ENCODE measurements at regions not wholly inside any gene's neighbourhood (a gene's known extent, or its start where the extent isn't known, plus 50 kb on each side); places are given as distances from the start of the nearest gene placed in this dataset.

DNA sequence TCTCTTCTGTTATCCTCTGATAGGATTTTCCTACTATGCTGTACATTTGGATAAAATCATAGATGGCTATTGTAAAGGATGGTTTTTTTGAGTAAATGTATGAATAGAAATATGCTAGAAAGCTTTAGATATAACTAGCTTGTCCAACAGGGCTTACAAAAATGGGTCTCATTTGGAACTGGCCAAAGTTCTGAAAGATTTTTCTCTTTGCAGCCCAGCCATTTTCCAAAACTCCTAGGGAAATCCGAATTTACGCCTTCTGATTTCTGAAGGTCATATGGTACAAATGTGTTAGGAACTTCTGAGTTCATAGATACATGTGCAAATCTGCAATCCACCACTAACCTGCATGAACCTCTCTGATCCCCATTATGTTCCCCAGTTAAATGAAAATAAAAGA is 603.9 kb upstream of the C9orf72 start:
- Histone ChIP-seq H3K4ac (ENCODE audit: low read depth, low read length) (no peak overlapping the region), H3K4me1 (ENCODE audit: control insufficient read depth in 1 of 2, insufficient read depth in 2 of 2, low read length in 2 of 2) (no peaks in the 10 kb centered on the region), H3K79me2 (ENCODE audit: control insufficient read depth, insufficient read depth, low read length, poor library complexity) (no peaks in the 10 kb centered on the region)

DNA sequence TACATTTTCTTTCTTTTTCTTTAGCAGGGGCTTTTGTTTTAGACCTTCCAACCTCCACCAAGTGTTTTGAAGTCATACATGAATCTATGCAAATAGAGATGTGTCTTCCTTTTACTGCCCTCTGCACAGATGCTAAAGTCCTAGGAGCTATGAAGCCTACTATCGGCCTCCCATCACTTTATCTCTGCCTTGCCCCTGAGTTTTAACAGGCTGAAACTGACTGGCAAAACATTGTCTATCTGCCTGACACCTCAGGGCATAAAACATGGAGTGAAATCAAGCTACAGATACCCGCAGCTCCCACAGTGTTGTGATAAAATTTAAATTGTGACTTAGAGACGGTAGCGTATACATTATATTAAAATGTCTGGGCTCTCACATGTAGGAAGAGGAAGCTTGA is 604.6 kb upstream of the C9orf72 start:
- H3K9ac ChIP-seq (ENCODE audit: low read length): no peak overlapping the region
- H3K27ac ChIP-seq (ENCODE audit: low read depth, low read length): no peak overlapping the region
- H3K18ac ChIP-seq (ENCODE audit: low read length): no peak overlapping the region
- DNase-seq: no peak
- H3K14ac ChIP-seq (ENCODE audit: low read length): no peak overlapping the region
- H4K91ac ChIP-seq (ENCODE audit: low read depth, low read length): no peak overlapping the region
- no peak overlapping the region for H2AK5ac ChIP-seq (ENCODE audit: low read length)
- no peak overlapping the region for H2BK120ac ChIP-seq (ENCODE audit: insufficient read depth, low read length, poor library complexity)
- H4K8ac ChIP-seq (ENCODE audit: low read depth, low read length): no peak overlapping the region
- no peak overlapping the region for H2BK5ac ChIP-seq (ENCODE audit: low read depth, low read length, poor library complexity)
- no CpG with 5 or more reads among the region's 4 CpGs for WGBS (ENCODE audit: extremely low coverage, insufficient coverage, insufficient read length)
- no peaks in the 10 kb centered on the region for H3K79me1 ChIP-seq (ENCODE audit: low read length)
- H3K9me3 ChIP-seq (ENCODE audit: insufficient read depth, low read depth, low read length): no peaks in the 10 kb centered on the region
- no peak overlapping the region for H3K4me3 ChIP-seq (ENCODE audit: low read depth, low read length)
- no peaks in the 10 kb centered on the region for H3K79me2 ChIP-seq (ENCODE audit: control insufficient read depth, insufficient read depth, low read length, poor library complexity)
- no peak overlapping the region for H4K12ac ChIP-seq (ENCODE audit: low read depth, low read length)
- no peak overlapping the region for H2AFZ ChIP-seq (ENCODE audit: insufficient read depth, low read length, poor library complexity)
- H2BK12ac ChIP-seq (ENCODE audit: low read length): no peak overlapping the region
- no peaks in the 10 kb centered on the region for H3K36me3 ChIP-seq (ENCODE audit: control insufficient read depth in 1 of 2, insufficient read depth in 2 of 2, low read length in 2 of 2)
- no peaks in the 10 kb centered on the region for H3K27me3 ChIP-seq (ENCODE audit: insufficient read depth, low read length)
- no peak overlapping the region for H3K23ac ChIP-seq (ENCODE audit: low read length)
- no peak overlapping the region for H3K4me2 ChIP-seq (ENCODE audit: low read length)
- no peaks in the 10 kb centered on the region for H3K4me1 ChIP-seq (ENCODE audit: control insufficient read depth in 1 of 2, insufficient read depth in 2 of 2, low read length in 2 of 2)
- H3K4ac ChIP-seq (ENCODE audit: low read depth, low read length): no peak overlapping the region

More for the DNA sequence above, 603.9 kb upstream of the C9orf72 start:
- DNase-seq: no peak
- no peak overlapping the region for H3K23ac ChIP-seq (ENCODE audit: low read length)
- no peaks in the 10 kb centered on the region for H3K27me3 ChIP-seq (ENCODE audit: insufficient read depth, low read length)
- no peak overlapping the region for H2BK12ac ChIP-seq (ENCODE audit: low read length)
- no peak overlapping the region for H2AK5ac ChIP-seq (ENCODE audit: low read length)
- H4K8ac ChIP-seq (ENCODE audit: low read depth, low read length): no peak overlapping the region
- no peak overlapping the region for H3K27ac ChIP-seq (ENCODE audit: low read depth, low read length)
- no peaks in the 10 kb centered on the region for H3K79me1 ChIP-seq (ENCODE audit: low read length)
- H3K9ac ChIP-seq (ENCODE audit: low read length): no peak overlapping the region
- H3K9me3 ChIP-seq (ENCODE audit: insufficient read depth, low read depth, low read length): no peaks in the 10 kb centered on the region
- H2AFZ ChIP-seq (ENCODE audit: insufficient read depth, low read length, poor library complexity): no peak overlapping the region
- no peak overlapping the region for H2BK120ac ChIP-seq (ENCODE audit: insufficient read depth, low read length, poor library complexity)
- no peak overlapping the region for H3K4me3 ChIP-seq (ENCODE audit: low read depth, low read length)
- no CpG with 5 or more reads among the region's 2 CpGs for WGBS (ENCODE audit: extremely low coverage, insufficient coverage, insufficient read length)
- H3K14ac ChIP-seq (ENCODE audit: low read length): no peak overlapping the region
- no peak overlapping the region for H3K4me2 ChIP-seq (ENCODE audit: low read length)
- H4K12ac ChIP-seq (ENCODE audit: low read depth, low read length): no peak overlapping the region
- H3K18ac ChIP-seq (ENCODE audit: low read length): no peak overlapping the region
- H4K91ac ChIP-seq (ENCODE audit: low read depth, low read length): no peak overlapping the region
- H2BK5ac ChIP-seq (ENCODE audit: low read depth, low read length, poor library complexity): no peak overlapping the region
- H3K36me3 ChIP-seq (ENCODE audit: control insufficient read depth in 1 of 2, insufficient read depth in 2 of 2, low read length in 2 of 2): no peaks in the 10 kb centered on the region

DNA sequence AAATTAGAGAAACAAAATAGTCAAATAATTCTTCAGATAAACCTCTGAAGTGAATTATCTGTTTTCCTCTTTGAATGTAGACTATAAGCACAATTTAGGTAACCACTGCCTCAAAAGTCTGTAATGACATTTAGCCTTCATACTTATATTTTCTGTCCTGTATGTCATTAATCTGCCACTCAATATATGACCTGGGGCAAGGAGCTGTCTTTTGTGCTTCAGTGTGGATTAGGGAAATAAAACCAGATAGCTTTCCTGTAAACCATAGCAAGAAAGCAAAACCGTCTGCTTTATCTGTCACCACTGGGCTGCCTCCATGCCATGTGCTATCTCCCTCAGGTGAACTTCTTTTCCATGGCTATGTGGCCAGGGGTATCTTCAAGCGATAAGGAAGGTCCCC is 606.6 kb upstream of the C9orf72 start:
- H3K23ac ChIP-seq (ENCODE audit: low read length): no peak overlapping the region
- no peak overlapping the region for H3K9ac ChIP-seq (ENCODE audit: low read length)
- no peaks in the 10 kb centered on the region for H3K79me2 ChIP-seq (ENCODE audit: control insufficient read depth, insufficient read depth, low read length, poor library complexity)
- H3K4me3 ChIP-seq (ENCODE audit: low read depth, low read length): no peak overlapping the region
- no peak overlapping the region for H3K27ac ChIP-seq (ENCODE audit: low read depth, low read length)
- no peak overlapping the region for H3K18ac ChIP-seq (ENCODE audit: low read length)
- H2BK12ac ChIP-seq (ENCODE audit: low read length): no peak overlapping the region
- H3K36me3 ChIP-seq (ENCODE audit: control insufficient read depth in 1 of 2, insufficient read depth in 2 of 2, low read length in 2 of 2): no peaks in the 10 kb centered on the region
- H4K12ac ChIP-seq (ENCODE audit: low read depth, low read length): no peak overlapping the region
- H3K27me3 ChIP-seq (ENCODE audit: insufficient read depth, low read length): no peaks in the 10 kb centered on the region
- no peak overlapping the region for H4K91ac ChIP-seq (ENCODE audit: low read depth, low read length)
- no peaks in the 10 kb centered on the region for H3K9me3 ChIP-seq (ENCODE audit: insufficient read depth, low read depth, low read length)
- no peak overlapping the region for H2AFZ ChIP-seq (ENCODE audit: insufficient read depth, low read length, poor library complexity)
- no peaks in the 10 kb centered on the region for H3K79me1 ChIP-seq (ENCODE audit: low read length)
- H3K4ac ChIP-seq (ENCODE audit: low read depth, low read length): no peak overlapping the region
- H2AK5ac ChIP-seq (ENCODE audit: low read length): no peak overlapping the region
- H3K14ac ChIP-seq (ENCODE audit: low read length): no peak overlapping the region
- no peak overlapping the region for H4K8ac ChIP-seq (ENCODE audit: low read depth, low read length)
- H3K4me2 ChIP-seq (ENCODE audit: low read length): no peak overlapping the region
- DNase-seq: no peak
- H2BK120ac ChIP-seq (ENCODE audit: insufficient read depth, low read length, poor library complexity): no peak overlapping the region
- no CpG with 5 or more reads among the region's 2 CpGs for WGBS (ENCODE audit: extremely low coverage, insufficient coverage, insufficient read length)
- no peak overlapping the region for H2BK5ac ChIP-seq (ENCODE audit: low read depth, low read length, poor library complexity)
- no peaks in the 10 kb centered on the region for H3K4me1 ChIP-seq (ENCODE audit: control insufficient read depth in 1 of 2, insufficient read depth in 2 of 2, low read length in 2 of 2)

GRCh38 chr9:28190981-28191380 is 617.7 kb upstream of the C9orf72 start:
- Histone ChIP-seq H2AFZ (ENCODE audit: insufficient read depth, low read length, poor library complexity) (no peak overlapping the region), H3K36me3 (ENCODE audit: control insufficient read depth in 1 of 2, insufficient read depth in 2 of 2, low read length in 2 of 2) (no peaks in the 10 kb centered on the region), H3K9ac (ENCODE audit: low read length) (no peak overlapping the region), H4K8ac (ENCODE audit: low read depth, low read length) (no peak overlapping the region), H2BK120ac (ENCODE audit: insufficient read depth, low read length, poor library complexity) (no peak overlapping the region), H3K18ac (ENCODE audit: low read length) (no peak overlapping the region), H3K79me2 (ENCODE audit: control insufficient read depth, insufficient read depth, low read length, poor library complexity) (no peaks in the 10 kb centered on the region), H4K12ac (ENCODE audit: low read depth, low read length) (no peak overlapping the region), H2AK5ac (ENCODE audit: low read length) (no peak overlapping the region), H3K14ac (ENCODE audit: low read length) (no peak overlapping the region), H3K4me2 (ENCODE audit: low read length) (no peak overlapping the region), H4K91ac (ENCODE audit: low read depth, low read length) (no peak overlapping the region), H3K4me1 (ENCODE audit: control insufficient read depth in 1 of 2, insufficient read depth in 2 of 2, low read length in 2 of 2) (no peaks in the 10 kb centered on the region), H2BK12ac (ENCODE audit: low read length) (no peak overlapping the region), H3K4me3 (ENCODE audit: low read depth, low read length) (no peak overlapping the region), H3K9me3 (ENCODE audit: insufficient read depth, low read depth, low read length) (no peaks in the 10 kb centered on the region), H3K27me3 (ENCODE audit: insufficient read depth, low read length) (no peaks in the 10 kb centered on the region), H3K23ac (ENCODE audit: low read length) (no peak overlapping the region), H2BK5ac (ENCODE audit: low read depth, low read length, poor library complexity) (no peak overlapping the region), H3K27ac (ENCODE audit: low read depth, low read length) (no peak overlapping the region), H3K4ac (ENCODE audit: low read depth, low read length) (no peak overlapping the region), H3K79me1 (ENCODE audit: low read length) (no peaks in the 10 kb centered on the region)
- WGBS (ENCODE audit: extremely low coverage, insufficient coverage, insufficient read length): no CpG with 5 or more reads among the region's 2 CpGs
- no peak for DNase-seq

- no peak overlapping the region for H3K14ac ChIP-seq (ENCODE audit: low read length)
- H3K23ac ChIP-seq (ENCODE audit: low read length): no peak overlapping the region
- H3K79me1 ChIP-seq (ENCODE audit: low read length): no peaks in the 10 kb centered on the region
- H3K36me3 ChIP-seq (ENCODE audit: control insufficient read depth in 1 of 2, insufficient read depth in 2 of 2, low read length in 2 of 2): no peaks in the 10 kb centered on the region
- no peak overlapping the region for H3K18ac ChIP-seq (ENCODE audit: low read length)
- no peak overlapping the region for H2AFZ ChIP-seq (ENCODE audit: insufficient read depth, low read length, poor library complexity)
- no peak overlapping the region for H2BK120ac ChIP-seq (ENCODE audit: insufficient read depth, low read length, poor library complexity)
- H4K91ac ChIP-seq (ENCODE audit: low read depth, low read length): no peak overlapping the region
- no peak for DNase-seq
- no peak overlapping the region for H3K4me2 ChIP-seq (ENCODE audit: low read length)
- H3K9ac ChIP-seq (ENCODE audit: low read length): no peak overlapping the region
- no peak overlapping the region for H3K27ac ChIP-seq (ENCODE audit: low read depth, low read length)
- H2BK12ac ChIP-seq (ENCODE audit: low read length): no peak overlapping the region
- H2BK5ac ChIP-seq (ENCODE audit: low read depth, low read length, poor library complexity): no peak overlapping the region
- no peaks in the 10 kb centered on the region for H3K9me3 ChIP-seq (ENCODE audit: insufficient read depth, low read depth, low read length)
- no peak overlapping the region for H4K8ac ChIP-seq (ENCODE audit: low read depth, low read length)
- no peak overlapping the region for H3K4me3 ChIP-seq (ENCODE audit: low read depth, low read length)
- H4K12ac ChIP-seq (ENCODE audit: low read depth, low read length): no peak overlapping the region
- H3K4ac ChIP-seq (ENCODE audit: low read depth, low read length): no peak overlapping the region
- H3K79me2 ChIP-seq (ENCODE audit: control insufficient read depth, insufficient read depth, low read length, poor library complexity): no peaks in the 10 kb centered on the region
- H3K27me3 ChIP-seq (ENCODE audit: insufficient read depth, low read length): no peaks in the 10 kb centered on the region
- no peak overlapping the region for H2AK5ac ChIP-seq (ENCODE audit: low read length)
- no peaks in the 10 kb centered on the region for H3K4me1 ChIP-seq (ENCODE audit: control insufficient read depth in 1 of 2, insufficient read depth in 2 of 2, low read length in 2 of 2)
Measured at GRCh38 chr9:28197653-28198052, 624.4 kb upstream of the C9orf72 start.
